ENCODE measurements at regions not wholly inside any gene's neighbourhood (a gene's known extent, or its start where the extent isn't known, plus 50 kb on each side); places are given as distances from the start of the nearest gene placed in this dataset.

GRCh38 chr3:41120460-41120859, 78.8 kb upstream of the CTNNB1 start:
- Histone ChIP-seq H3K27ac (ENCODE audit: low read length) (no peak overlapping the region), H3K9me3 (ENCODE audit: control insufficient read depth, insufficient read depth, low read depth, low read length) (no peaks in the 10 kb centered on the region), H3K27me3 (ENCODE audit: control insufficient read depth, insufficient read depth, low read length) (no peaks in the 10 kb centered on the region), H3K4me3 (ENCODE audit: low read depth in 2 of 2, low read length in 2 of 2) (no peak overlapping the region), H3K4me1 (ENCODE audit: control insufficient read depth, insufficient read depth, low read length) (no peaks in the 10 kb centered on the region), H3K36me3 (ENCODE audit: control insufficient read depth, insufficient read depth, low read length) (no peaks in the 10 kb centered on the region)
- intact Hi-C loops (cut with micrococcal nuclease; ENCODE audit: unreplicated experiment) (no loop called here), in situ Hi-C loops (cut with HindIII; ENCODE audit: low pct_unique_long_range_greater_than_20kb, low sequenced_read_pairs) (no loop called here)
- DNase-seq (ENCODE audit: low read depth, low spot score) (no peak), ATAC-seq (no peak)
- BruUV-seq (replicated peaks) = no TSS peak
- ChIA-PET POLR2A (interaction anchor here (0.7 kb wide), 1 partner anchor 112 kb away, joined by 4 read pairs; no protein-coding TSS in a partner anchor), CTCF (no interaction called here)
- TF ChIP-seq TCF7L2 (IDR thresholded peaks at IDR 0.05; ENCODE audit: low read depth, low read length) (no peak), SIN3A (IDR thresholded peaks at IDR 0.05; ENCODE audit: borderline replicate concordance, insufficient read depth, low read depth, low read length) (no peak), POLR2AphosphoS5 (IDR thresholded peaks at IDR 0.05; ENCODE audit: low read depth, low read length) (no peak), CTCF (IDR thresholded peaks at IDR 0.05) (no peak)
- TF ChIP-seq, protein P1, sequence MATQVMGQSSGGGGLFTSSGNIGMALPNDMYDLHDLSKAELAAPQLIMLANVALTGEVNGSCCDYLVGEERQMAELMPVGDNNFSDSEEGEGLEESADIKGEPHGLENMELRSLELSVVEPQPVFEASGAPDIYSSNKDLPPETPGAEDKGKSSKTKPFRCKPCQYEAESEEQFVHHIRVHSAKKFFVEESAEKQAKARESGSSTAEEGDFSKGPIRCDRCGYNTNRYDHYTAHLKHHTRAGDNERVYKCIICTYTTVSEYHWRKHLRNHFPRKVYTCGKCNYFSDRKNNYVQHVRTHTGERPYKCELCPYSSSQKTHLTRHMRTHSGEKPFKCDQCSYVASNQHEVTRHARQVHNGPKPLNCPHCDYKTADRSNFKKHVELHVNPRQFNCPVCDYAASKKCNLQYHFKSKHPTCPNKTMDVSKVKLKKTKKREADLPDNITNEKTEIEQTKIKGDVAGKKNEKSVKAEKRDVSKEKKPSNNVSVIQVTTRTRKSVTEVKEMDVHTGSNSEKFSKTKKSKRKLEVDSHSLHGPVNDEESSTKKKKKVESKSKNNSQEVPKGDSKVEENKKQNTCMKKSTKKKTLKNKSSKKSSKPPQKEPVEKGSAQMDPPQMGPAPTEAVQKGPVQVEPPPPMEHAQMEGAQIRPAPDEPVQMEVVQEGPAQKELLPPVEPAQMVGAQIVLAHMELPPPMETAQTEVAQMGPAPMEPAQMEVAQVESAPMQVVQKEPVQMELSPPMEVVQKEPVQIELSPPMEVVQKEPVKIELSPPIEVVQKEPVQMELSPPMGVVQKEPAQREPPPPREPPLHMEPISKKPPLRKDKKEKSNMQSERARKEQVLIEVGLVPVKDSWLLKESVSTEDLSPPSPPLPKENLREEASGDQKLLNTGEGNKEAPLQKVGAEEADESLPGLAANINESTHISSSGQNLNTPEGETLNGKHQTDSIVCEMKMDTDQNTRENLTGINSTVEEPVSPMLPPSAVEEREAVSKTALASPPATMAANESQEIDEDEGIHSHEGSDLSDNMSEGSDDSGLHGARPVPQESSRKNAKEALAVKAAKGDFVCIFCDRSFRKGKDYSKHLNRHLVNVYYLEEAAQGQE (IDR thresholded peaks at IDR 0.05; ENCODE audit: insufficient read depth in 1 of 2, low read depth in 2 of 2, low read length in 1 of 2) = no peak

GRCh38 chr3:41125258-41125657, 74.0 kb upstream of the CTNNB1 start:
- BruUV-seq (replicated peaks) = no TSS peak
- Histone ChIP-seq H3K4me1 (ENCODE audit: control insufficient read depth, insufficient read depth, low read length) (no peaks in the 10 kb centered on the region), H3K4me3 (ENCODE audit: low read depth in 2 of 2, low read length in 2 of 2) (no peak overlapping the region), H3K9me3 (ENCODE audit: control insufficient read depth, insufficient read depth, low read depth, low read length) (no peaks in the 10 kb centered on the region; the same call in 1 of the 2 replicates), H3K27ac (ENCODE audit: low read length) (no peak overlapping the region), H3K27me3 (ENCODE audit: control insufficient read depth, insufficient read depth, low read length) (no peaks in the 10 kb centered on the region), H3K36me3 (ENCODE audit: control insufficient read depth, insufficient read depth, low read length) (no peaks in the 10 kb centered on the region)
- TF ChIP-seq TCF7L2 (IDR thresholded peaks at IDR 0.05; ENCODE audit: low read depth, low read length) (no peak), SIN3A (IDR thresholded peaks at IDR 0.05; ENCODE audit: borderline replicate concordance, insufficient read depth, low read depth, low read length) (no peak), POLR2AphosphoS5 (IDR thresholded peaks at IDR 0.05; ENCODE audit: low read depth, low read length) (no peak), CTCF (IDR thresholded peaks at IDR 0.05) (no peak)
- TF ChIP-seq, protein P1 (IDR thresholded peaks at IDR 0.05; ENCODE audit: insufficient read depth in 1 of 2, low read depth in 2 of 2, low read length in 1 of 2) = no peak
- no peak for ATAC-seq
- in situ Hi-C loops (cut with HindIII; ENCODE audit: low pct_unique_long_range_greater_than_20kb, low sequenced_read_pairs) = no loop called here
- no peak for DNase-seq (ENCODE audit: low read depth, low spot score)
- ChIA-PET CTCF (no interaction called here), POLR2A (no interaction called here)
- intact Hi-C loops (cut with micrococcal nuclease; ENCODE audit: unreplicated experiment) = no loop called here
